ENCODE measurements at regions not wholly inside any gene's neighbourhood (a gene's known extent, or its start where the extent isn't known, plus 50 kb on each side); places are given as distances from the start of the nearest gene placed in this dataset.

GRCh38 chr12:124115976-124116690, 143.1 kb downstream of the ZNF664 start:
- 81% methylated on average over 12 of the region's 16 CpGs for WGBS (ENCODE audit: insufficient coverage, low coverage, low lambda C conversion rate, missing lambda C conversion rate)
- Histone ChIP-seq H3K9me3 (no peaks in the 10 kb centered on the region), H3K27ac (no peak overlapping the region), H3K27me3 (no peaks in the 10 kb centered on the region), H3K36me3 (no peaks in the 10 kb centered on the region), H3K4me1 (no peaks in the 10 kb centered on the region), H3K4me3 (no peak overlapping the region)
- intact Hi-C loops (cut with DNase I), result no loop called here
- TF ChIP-seq POLR2A (IDR thresholded peaks at IDR 0.05) (no peak), CTCF (IDR thresholded peaks at IDR 0.05) (no peak)
- DNase-seq, result no peak
- ATAC-seq, result no peak

DNA sequence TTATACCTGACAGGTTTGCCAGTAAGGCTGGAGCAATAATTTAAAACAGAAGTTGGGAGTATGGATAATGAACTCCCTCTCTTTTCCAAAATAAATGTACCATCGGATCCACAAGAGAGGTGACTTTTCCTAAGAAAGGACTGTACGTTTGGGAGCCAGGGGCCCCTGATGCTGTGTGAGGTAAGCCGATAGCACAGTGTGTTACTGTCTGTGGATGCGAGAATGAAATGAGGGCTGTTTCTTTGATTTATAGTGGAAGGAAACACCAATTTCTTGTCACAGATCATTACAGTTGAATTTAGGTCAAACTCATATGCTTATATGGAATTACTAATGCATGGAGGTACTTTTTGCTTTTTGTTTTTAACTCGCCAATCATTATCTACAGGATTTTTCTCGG, 147.7 kb downstream of the ZNF664 start:
- no peaks in the 10 kb centered on the region for H3K27me3 ChIP-seq
- H3K4me1 ChIP-seq, result peaks cover 0 to 7% (median 0%) of the 10 kb centered on the region in 4 donors
- 75% methylated on average over 6 of the region's 6 CpGs for WGBS (ENCODE audit: insufficient coverage, low coverage, low lambda C conversion rate, missing lambda C conversion rate)
- TF ChIP-seq CTCF (IDR thresholded peaks at IDR 0.05) (no peak), POLR2A (IDR thresholded peaks at IDR 0.05) (no peak)
- DNase-seq (no peak), ATAC-seq (no peak)
- intact Hi-C loops (cut with DNase I), result no loop called here
- no peak overlapping the region for H3K27ac ChIP-seq
- H3K36me3 ChIP-seq, result no peaks in the 10 kb centered on the region
- no peak overlapping the region for H3K4me3 ChIP-seq
- no peaks in the 10 kb centered on the region for H3K9me3 ChIP-seq

DNA sequence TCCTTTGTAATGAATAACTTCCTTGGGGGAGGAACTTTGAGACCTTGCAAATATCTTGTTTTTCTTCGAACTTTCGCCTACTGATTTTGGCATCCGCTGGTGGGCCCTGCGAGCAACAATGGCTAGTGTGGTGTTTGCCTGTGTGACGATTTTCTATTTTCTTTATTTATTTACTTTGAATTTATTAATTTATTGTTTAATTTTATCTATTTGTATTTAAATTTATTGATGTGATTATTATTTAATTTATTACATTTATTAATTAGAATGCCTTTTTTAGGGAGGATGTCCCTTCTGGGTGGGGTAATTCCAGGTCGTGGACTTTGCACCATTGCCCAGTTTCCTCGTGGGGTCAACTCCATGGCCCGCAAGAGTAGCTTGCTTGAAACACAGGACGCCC, 149.7 kb downstream of the ZNF664 start:
- WGBS (ENCODE audit: insufficient coverage, low coverage, low lambda C conversion rate, missing lambda C conversion rate), result 52% methylated on average over 8 of the region's 9 CpGs
- Histone ChIP-seq H3K4me1 (peaks cover 0 to 7% (median 0%) of the 10 kb centered on the region in 4 donors), H3K4me3 (no peak overlapping the region), H3K27me3 (no peaks in the 10 kb centered on the region), H3K27ac (no peak overlapping the region), H3K36me3 (no peaks in the 10 kb centered on the region), H3K9me3 (no peaks in the 10 kb centered on the region)
- ATAC-seq (no peak), DNase-seq (no peak)
- intact Hi-C loops (cut with DNase I), result no loop called here
- TF ChIP-seq CTCF (IDR thresholded peaks at IDR 0.05), result no peak
- TF ChIP-seq POLR2A (IDR thresholded peaks at IDR 0.05), result no peak

DNA sequence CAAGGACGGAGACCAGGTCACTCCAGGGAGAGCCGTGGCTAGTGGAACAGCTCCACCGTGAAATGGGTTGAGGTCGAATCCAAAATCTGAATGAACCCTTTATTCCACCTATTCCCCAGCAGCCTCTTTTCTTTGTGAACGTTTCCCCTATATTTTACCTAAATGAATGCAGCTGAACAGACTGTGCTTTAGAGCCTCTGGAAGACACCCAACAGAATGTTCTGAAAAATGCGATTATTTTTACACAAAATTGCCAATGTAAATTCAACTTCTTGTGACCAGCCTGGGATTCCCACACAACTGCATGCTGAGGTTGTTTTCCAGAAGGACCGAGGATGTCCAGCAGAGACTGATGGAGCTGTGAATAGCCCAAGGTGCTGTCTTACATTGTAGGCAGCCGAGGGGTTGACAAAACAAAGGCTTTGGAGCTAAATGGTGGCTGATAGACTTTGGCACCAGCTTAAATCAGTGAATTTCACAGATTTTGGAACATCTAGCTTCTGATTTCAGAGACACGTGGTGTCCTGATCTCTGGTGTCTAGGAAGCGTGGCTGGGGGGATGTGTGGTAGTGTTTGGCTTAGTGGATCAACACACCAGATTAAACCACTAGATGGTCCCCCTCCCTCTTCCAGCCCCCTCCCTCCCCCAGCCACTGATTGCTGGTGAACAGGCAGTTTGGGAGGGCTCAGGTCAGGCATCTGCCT, 150.4 kb downstream of the ZNF664 start:
- no peak for ATAC-seq
- TF ChIP-seq CTCF (IDR thresholded peaks at IDR 0.05) (no peak), POLR2A (IDR thresholded peaks at IDR 0.05) (no peak)
- Histone ChIP-seq H3K27ac (no peak overlapping the region), H3K36me3 (no peaks in the 10 kb centered on the region), H3K9me3 (no peaks in the 10 kb centered on the region), H3K4me1 (peaks cover 0 to 7% (median 0%) of the 10 kb centered on the region in 4 donors), H3K4me3 (no peak overlapping the region), H3K27me3 (no peaks in the 10 kb centered on the region)
- no peak for DNase-seq
- 74% methylated on average over 7 of the region's 10 CpGs for WGBS (ENCODE audit: insufficient coverage, low coverage, low lambda C conversion rate, missing lambda C conversion rate)
- intact Hi-C loops (cut with DNase I), result no loop called here
